Neuronal stem cell (in vitro differentiated cells): ENCODE measurements at regions not wholly inside any gene's neighbourhood (a gene's known extent, or its start where the extent isn't known, plus 50 kb on each side); places are given as distances from the start of the nearest gene placed in this dataset.

Source experiments
- DNase-seq: peaks from one replicate; pipeline ENCODE4 v3.0.0-alpha.2; 2013; ENCODE audit warnings: low spot score
- H2AFZ ChIP-seq: one replicate; pipeline ENCODE4 v1.6.1; 2013; ENCODE audit warnings: mild to moderate bottlenecking, low read length, inconsistent platforms
- H2AK5ac ChIP-seq: 2 replicates; pipeline ENCODE4 v1.6.1; 2013; ENCODE audit warnings: low read depth, mild to moderate bottlenecking, inconsistent platforms, low read length, moderate library complexity, mixed read lengths
- H2BK120ac ChIP-seq: 2 replicates; pipeline ENCODE4 v1.6.1; 2013; ENCODE audit warnings: low read depth, mild to moderate bottlenecking, inconsistent platforms, low read length, moderate library complexity, mixed read lengths
- H2BK12ac ChIP-seq: one replicate; pipeline ENCODE4 v1.6.1; 2013; ENCODE audit warnings: low read length, inconsistent platforms
- H2BK15ac ChIP-seq: 2 replicates; pipeline ENCODE4 v1.6.1; 2013; ENCODE audit warnings: mild to moderate bottlenecking, low read length, inconsistent platforms, mixed read lengths
- H2BK5ac ChIP-seq: one replicate; pipeline ENCODE4 v1.6.1; 2013; ENCODE audit warnings: inconsistent platforms, mild to moderate bottlenecking, low read length, moderate library complexity
- H3K14ac ChIP-seq: one replicate; pipeline ENCODE4 v1.6.1; 2013; ENCODE audit warnings: low read length, inconsistent platforms
- H3K18ac ChIP-seq: 2 replicates; pipeline ENCODE4 v1.6.1; 2013; ENCODE audit warnings: low read length, inconsistent platforms
- H3K23ac ChIP-seq: 2 replicates; pipeline ENCODE4 v1.6.1; 2013; ENCODE audit warnings: low read depth, mild to moderate bottlenecking, mixed read lengths, low read length, inconsistent platforms; ENCODE audit not compliant: poor library complexity
- H3K27ac ChIP-seq: replicated peaks from 3 replicates; pipeline ENCODE4 v1.5.1; 2013; ENCODE audit warnings: low read length, inconsistent platforms
- H3K27me3 ChIP-seq, 3 experiments: 2 replicates each; pipeline ENCODE4 v1.6.1; 2013; ENCODE audit warnings: low read length in 3 of 3, mild to moderate bottlenecking in 2 of 3, inconsistent platforms in 1 of 3, low read depth in 1 of 3, mixed read lengths in 1 of 3, moderate library complexity in 1 of 3; ENCODE audit not compliant: control insufficient read depth in 3 of 3, insufficient read depth in 3 of 3
- H3K36me3 ChIP-seq, 2 donors: replicated peaks in 1 of 2; 2 replicates each; pipeline ENCODE4 v1.6.1; 2013; ENCODE audit warnings: low read length in 2 of 2; ENCODE audit not compliant: control insufficient read depth in 2 of 2, insufficient read depth in 2 of 2
- H3K4ac ChIP-seq: 2 replicates; pipeline ENCODE4 v1.6.1; 2013; ENCODE audit warnings: inconsistent platforms, mild to moderate bottlenecking, low read length, moderate library complexity
- H3K4me1 ChIP-seq, 2 donors: 1 replicate in 1 of 2; 2 replicates in 1 of 2; pipeline ENCODE4 v1.6.1; 2013; ENCODE audit warnings: low read length in 2 of 2, low read depth in 1 of 2; ENCODE audit not compliant: control insufficient read depth in 2 of 2, insufficient read depth in 1 of 2
- H3K4me2 ChIP-seq: one replicate; pipeline ENCODE4 v1.6.1; 2013; ENCODE audit warnings: mild to moderate bottlenecking, low read length, inconsistent platforms; ENCODE audit not compliant: insufficient read depth, poor library complexity, severe bottlenecking
- H3K4me3 ChIP-seq, 2 donors: 2 replicates each; pipeline ENCODE4 v1.5.1; 2013; ENCODE audit warnings: low read length in 2 of 2, mild to moderate bottlenecking in 2 of 2, inconsistent platforms in 1 of 2, moderate library complexity in 1 of 2
- H3K79me1 ChIP-seq: one replicate; pipeline ENCODE4 v1.6.1; 2013; ENCODE audit warnings: low read depth, mild to moderate bottlenecking, inconsistent platforms, low read length, moderate library complexity
- H3K9ac ChIP-seq: one replicate; pipeline ENCODE4 v1.6.1; 2013; ENCODE audit warnings: mild to moderate bottlenecking, low read depth, low read length, inconsistent platforms; ENCODE audit not compliant: poor library complexity
- H3K9me3 ChIP-seq, 2 donors: replicated peaks in 1 of 2; 2 replicates each; pipeline versions ENCODE3 to v1.6.1; 2013; ENCODE audit warnings: low read length in 2 of 2, mild to moderate bottlenecking in 2 of 2, inconsistent platforms in 1 of 2, low read depth in 1 of 2, mixed read lengths in 1 of 2, moderate library complexity in 1 of 2; ENCODE audit not compliant: control insufficient read depth in 2 of 2, insufficient read depth in 1 of 2
- H4K8ac ChIP-seq: one replicate; pipeline ENCODE4 v1.6.1; 2013; ENCODE audit warnings: low read depth, mild to moderate bottlenecking, inconsistent platforms, low read length, moderate library complexity
- H4K91ac ChIP-seq: one replicate; pipeline ENCODE4 v1.6.1; 2013; ENCODE audit warnings: low read length, low read depth, mild to moderate bottlenecking, inconsistent platforms; ENCODE audit not compliant: poor library complexity
- WGBS, 2 donors: extraction: QIAGEN DNeasy Blood & Tissue Kit; methylation state at CpG; one replicate each; pipeline ENCODE4 v1.1.7; 2013; ENCODE audit warnings: missing lambda C conversion rate in 2 of 2, mixed read lengths in 1 of 2; ENCODE audit not compliant: insufficient read length in 2 of 2, insufficient replicate concordance in 1 of 2; ENCODE audit errors: extremely low coverage in 2 of 2; 5-methylcytosine and 5-hydroxymethylcytosine counted together

- no CpG with 5 or more reads among the region's 3 CpGs for WGBS, 2 donors
- no peak overlapping the region for H2BK12ac ChIP-seq
- H3K23ac ChIP-seq, result no peak overlapping the region
Observed at GRCh38 chr6:119539066-119539746, 189.6 kb upstream of the MAN1A1 start.

DNA sequence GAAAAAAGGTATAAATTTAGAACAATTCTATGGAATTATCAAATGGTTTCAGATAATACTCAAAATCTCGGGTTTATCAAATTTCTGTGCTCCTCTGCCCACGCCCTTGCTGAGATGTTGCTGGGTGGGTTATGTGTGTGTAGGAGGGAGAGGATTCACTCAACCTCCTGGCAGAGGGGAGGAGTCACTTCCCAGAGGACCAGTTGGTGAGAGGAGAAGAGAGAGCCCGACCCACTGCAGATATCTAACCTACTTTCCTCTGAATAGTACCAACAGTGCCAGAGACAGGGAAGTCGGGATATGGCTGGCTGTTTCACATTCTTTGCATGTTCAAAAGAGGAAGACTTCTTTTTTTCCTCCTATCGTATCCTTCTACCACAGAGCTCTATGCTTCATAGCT, 187.1 kb upstream of the MAN1A1 start:
- no peak overlapping the region for H3K9ac ChIP-seq
- no peak for DNase-seq

More at GRCh38 chr6:119539066-119539746, 189.6 kb upstream of the MAN1A1 start:
- no peak overlapping the region for H2AFZ ChIP-seq
- no peak overlapping the region for H2BK5ac ChIP-seq
- no peak overlapping the region for H3K4me2 ChIP-seq
- no peaks in the 10 kb centered on the region for H3K9me3 ChIP-seq
- no peak overlapping the region for H3K4ac ChIP-seq
- H2BK15ac ChIP-seq, result no peak overlapping the region
- no peak overlapping the region for H2BK120ac ChIP-seq
- H3K79me1 ChIP-seq, result no peaks in the 10 kb centered on the region
- no peak overlapping the region for H3K14ac ChIP-seq
- no peak for DNase-seq
- H4K8ac ChIP-seq, result no peak overlapping the region
- H3K36me3 ChIP-seq, result no peaks in the 10 kb centered on the region
- no peak overlapping the region for H3K27ac ChIP-seq
- no peaks in the 10 kb centered on the region for H3K4me1 ChIP-seq
- peak overlapping the region in 1 of 2 donors; percentile 41 for H3K4me3 ChIP-seq
- H3K9ac ChIP-seq, result no peak overlapping the region
- no peaks in the 10 kb centered on the region for H3K27me3 ChIP-seq
- H2AK5ac ChIP-seq, result no peak overlapping the region
- no peak overlapping the region for H3K18ac ChIP-seq
- H4K91ac ChIP-seq, result no peak overlapping the region

GRCh38 chr6:119535332-119535731, 185.8 kb upstream of the MAN1A1 start:
- no peak overlapping the region for H4K91ac ChIP-seq
- no peak overlapping the region for H2AK5ac ChIP-seq
- no peak overlapping the region for H2BK5ac ChIP-seq
- no peaks in the 10 kb centered on the region for H3K79me1 ChIP-seq
- DNase-seq, result no peak
- no peak overlapping the region for H2BK15ac ChIP-seq
- no peaks in the 10 kb centered on the region for H3K27me3 ChIP-seq
- no peak overlapping the region for H2AFZ ChIP-seq
- no peak overlapping the region for H3K4me3 ChIP-seq
- no peaks in the 10 kb centered on the region for H3K4me1 ChIP-seq
- H3K4ac ChIP-seq, result no peak overlapping the region
- H3K18ac ChIP-seq, result no peak overlapping the region
- H3K9me3 ChIP-seq, result no peaks in the 10 kb centered on the region
- H4K8ac ChIP-seq, result no peak overlapping the region
- no peak overlapping the region for H3K4me2 ChIP-seq
- no peak overlapping the region for H2BK120ac ChIP-seq
- no peak overlapping the region for H3K27ac ChIP-seq
- no CpG with 5 or more reads among the region's 1 CpG for WGBS, 2 donors
- H3K36me3 ChIP-seq, result no peaks in the 10 kb centered on the region
- H3K23ac ChIP-seq, result no peak overlapping the region
- H3K14ac ChIP-seq, result no peak overlapping the region
- no peak overlapping the region for H3K9ac ChIP-seq
- no peak overlapping the region for H2BK12ac ChIP-seq

More for the DNA sequence above, 187.1 kb upstream of the MAN1A1 start:
- H4K8ac ChIP-seq, result no peak overlapping the region
- no peak overlapping the region for H3K4ac ChIP-seq
- no peak overlapping the region for H2BK120ac ChIP-seq
- no peak overlapping the region for H3K4me3 ChIP-seq
- no peak overlapping the region for H2BK5ac ChIP-seq
- no peak overlapping the region for H2AK5ac ChIP-seq
- no peaks in the 10 kb centered on the region for H3K36me3 ChIP-seq
- no peaks in the 10 kb centered on the region for H3K79me1 ChIP-seq
- no peak overlapping the region for H3K18ac ChIP-seq
- H3K27me3 ChIP-seq, result no peaks in the 10 kb centered on the region
- no peaks in the 10 kb centered on the region for H3K9me3 ChIP-seq
- H3K14ac ChIP-seq, result no peak overlapping the region
- H4K91ac ChIP-seq, result no peak overlapping the region
- no peak overlapping the region for H3K4me2 ChIP-seq
- no peak overlapping the region for H2BK15ac ChIP-seq
- H3K27ac ChIP-seq, result no peak overlapping the region
- no peak overlapping the region for H2AFZ ChIP-seq
- no peak overlapping the region for H2BK12ac ChIP-seq
- WGBS, 2 donors, result no CpG with 5 or more reads among the region's 5 CpGs
- no peaks in the 10 kb centered on the region for H3K4me1 ChIP-seq
- no peak overlapping the region for H3K23ac ChIP-seq

DNA sequence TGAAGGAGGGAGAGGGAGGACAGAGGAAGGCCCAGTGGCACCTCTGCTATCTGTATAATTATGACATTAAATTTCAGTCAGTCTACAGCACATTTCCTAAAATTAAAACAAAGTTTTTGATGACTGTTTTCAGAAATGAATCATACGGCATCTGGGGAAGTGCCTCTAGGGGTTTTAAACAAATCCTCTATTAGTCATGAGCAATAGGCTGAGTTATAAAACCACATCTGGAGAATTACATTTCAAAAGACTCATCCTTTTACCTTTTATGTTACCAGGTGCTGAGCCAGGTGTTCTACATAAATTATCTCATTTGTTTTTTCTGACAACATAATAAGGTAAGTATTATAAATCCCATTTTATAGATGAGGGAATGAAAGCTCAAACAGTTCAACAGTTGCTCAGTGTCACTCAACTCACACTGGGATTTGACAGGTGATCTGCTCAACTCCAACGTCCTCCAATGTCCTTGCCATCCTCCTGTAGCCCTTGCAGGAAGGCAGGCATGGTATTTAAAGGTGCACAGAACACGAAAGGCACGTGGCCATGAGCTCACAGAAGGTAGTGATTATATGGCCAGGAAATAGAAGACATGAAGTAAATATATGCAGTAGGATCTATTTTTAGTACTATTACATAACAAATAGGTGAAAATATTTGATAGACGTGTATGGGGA, 184.2 kb upstream of the MAN1A1 start:
- Histone ChIP-seq H4K91ac (no peak overlapping the region), H2BK12ac (no peak overlapping the region), H3K27me3 (no peaks in the 10 kb centered on the region), H2BK5ac (no peak overlapping the region), H3K9ac (no peak overlapping the region), H3K36me3 (no peaks in the 10 kb centered on the region), H3K4me3 (no peak overlapping the region), H3K23ac (no peak overlapping the region), H2AFZ (no peak overlapping the region), H3K9me3 (no peaks in the 10 kb centered on the region), H3K27ac (no peak overlapping the region), H3K18ac (no peak overlapping the region), H3K14ac (no peak overlapping the region), H3K4ac (no peak overlapping the region), H3K4me2 (no peak overlapping the region), H3K4me1 (peaks cover 0 to 2% of the 10 kb centered on the region in 2 donors), H2AK5ac (no peak overlapping the region), H2BK120ac (no peak overlapping the region), H2BK15ac (no peak overlapping the region), H3K79me1 (no peaks in the 10 kb centered on the region), H4K8ac (no peak overlapping the region)
- no peak for DNase-seq
- WGBS, 2 donors, result 100% methylated on average over 1 of the region's 5 CpGs; no CpG with 5 or more reads in 1 of the 2 donors
